Liver (tissue), 8 donors: ENCODE measurements at regions not wholly inside any gene's neighbourhood (a gene's known extent, or its start where the extent isn't known, plus 50 kb on each side); places are given as distances from the start of the nearest gene placed in this dataset.

ENCODE experiments used
- DNase-seq: peaks from one replicate; pipeline ENCODE4 v3.0.0-alpha.2; 2017; ENCODE audit warnings: low spot score
- H3K27ac ChIP-seq, 2 donors: one replicate each; pipeline ENCODE4 v1.7.0; 2013; ENCODE audit warnings: inconsistent platforms in 2 of 2, low read length in 2 of 2, control low read depth in 1 of 2, low read depth in 1 of 2, mild to moderate bottlenecking in 1 of 2
- H3K27me3 ChIP-seq, 4 donors: one replicate each; pipeline versions ENCODE4 v1.6.1 to v1.7.0; 2013; ENCODE audit warnings: low read length in 3 of 4, inconsistent platforms in 1 of 4, mild to moderate bottlenecking in 1 of 4, moderate library complexity in 1 of 4; ENCODE audit not compliant: control insufficient read depth in 4 of 4, insufficient read depth in 4 of 4
- H3K36me3 ChIP-seq, 4 donors: one replicate each; pipeline versions ENCODE4 v1.6.1 to v1.7.0; 2013; ENCODE audit warnings: low read length in 3 of 4, mild to moderate bottlenecking in 3 of 4, low read depth in 1 of 4, moderate library complexity in 1 of 4; ENCODE audit not compliant: control insufficient read depth in 4 of 4, insufficient read depth in 3 of 4
- H3K4me1 ChIP-seq, 4 donors: one replicate each; pipeline versions ENCODE4 v1.6.1 to v1.7.0; 2013; ENCODE audit warnings: low read length in 3 of 4, mild to moderate bottlenecking in 3 of 4, moderate library complexity in 1 of 4; ENCODE audit not compliant: control insufficient read depth in 4 of 4, insufficient read depth in 4 of 4
- H3K4me3 ChIP-seq, 3 donors: one replicate each; pipeline versions ENCODE4 v1.6.1 to v1.7.0; 2013; ENCODE audit warnings: low read length in 3 of 3, control low read depth in 1 of 3, low read depth in 1 of 3, mild to moderate bottlenecking in 1 of 3
- H3K9ac ChIP-seq, 2 donors: one replicate each; pipeline ENCODE4 v1.7.0; 2013; ENCODE audit warnings: low read length in 2 of 2, mild to moderate bottlenecking in 2 of 2, moderate library complexity in 2 of 2, control low read depth in 1 of 2, low read depth in 1 of 2
- H3K9me3 ChIP-seq, 4 donors: one replicate each; pipeline versions ENCODE4 v1.6.1 to v1.7.0; 2013; ENCODE audit warnings: low read length in 3 of 4; ENCODE audit not compliant: control insufficient read depth in 4 of 4
- ATF3 ChIP-seq: IDR thresholded peaks from 2 replicates; pipeline ENCODE4 v1.6.1; 2016; ENCODE audit warnings: antibody characterized with exemption
- EGR1 ChIP-seq, 2 donors: IDR thresholded peaks; 2 replicates each; pipeline ENCODE4 v1.6.1; 2016 to 2018; ENCODE audit warnings: antibody characterized with exemption in 2 of 2, low read depth in 2 of 2
- FOXA2 ChIP-seq: IDR thresholded peaks from 2 replicates; pipeline ENCODE4 v1.6.1; 2016; ENCODE audit warnings: antibody characterized with exemption
- GABPA ChIP-seq, 2 donors: IDR thresholded peaks in 1 of 2; conservative IDR thresholded peaks in 1 of 2; 2 replicates each; pipeline ENCODE4 v1.6.1; 2016; ENCODE audit warnings: antibody characterized with exemption in 2 of 2, mild to moderate bottlenecking in 1 of 2, moderate library complexity in 1 of 2
- HNF4A ChIP-seq, 2 donors: conservative IDR thresholded peaks; 2 replicates each; pipeline ENCODE4 v1.6.1; 2016; ENCODE audit warnings: antibody characterized with exemption in 2 of 2, mild to moderate bottlenecking in 2 of 2
- HNF4G ChIP-seq: IDR thresholded peaks from 2 replicates; pipeline ENCODE4 v1.6.1; 2016; ENCODE audit warnings: antibody characterized with exemption
- JUND ChIP-seq, 2 donors: IDR thresholded peaks; 2 replicates each; pipeline ENCODE4 v1.6.1; 2016; ENCODE audit warnings: antibody characterized with exemption in 2 of 2
- NR2F2 ChIP-seq: IDR thresholded peaks from 2 replicates; pipeline ENCODE4 v1.6.1; 2016; ENCODE audit warnings: antibody characterized with exemption
- RAD21 ChIP-seq, 2 donors: IDR thresholded peaks; 2 replicates each; pipeline ENCODE4 v1.6.1; 2016; ENCODE audit warnings: antibody characterized with exemption in 2 of 2, mild to moderate bottlenecking in 2 of 2
- REST ChIP-seq: IDR thresholded peaks from 2 replicates; pipeline ENCODE4 v1.6.1; 2016; ENCODE audit warnings: antibody characterized with exemption, mild to moderate bottlenecking
- RXRA ChIP-seq, 2 donors: IDR thresholded peaks; 2 replicates each; pipeline ENCODE4 v1.6.1; 2017 to 2018; ENCODE audit warnings: antibody characterized with exemption in 2 of 2, mild to moderate bottlenecking in 1 of 2
- SP1 ChIP-seq: IDR thresholded peaks from 2 replicates; pipeline ENCODE4 v1.6.1; 2018; ENCODE audit warnings: antibody characterized with exemption, mild to moderate bottlenecking
- TAF1 ChIP-seq: conservative IDR thresholded peaks from 2 replicates; pipeline ENCODE4 v1.6.1; 2016; ENCODE audit warnings: antibody characterized with exemption, mild to moderate bottlenecking
- YY1 ChIP-seq: IDR thresholded peaks from 2 replicates; pipeline ENCODE4 v1.6.1; 2016; ENCODE audit warnings: antibody characterized with exemption, mild to moderate bottlenecking
- ZBTB33 ChIP-seq: IDR thresholded peaks from 2 replicates; pipeline ENCODE4 v1.6.1; 2016; ENCODE audit warnings: antibody characterized with exemption
- WGBS: extraction: QIAGEN DNeasy Blood & Tissue Kit; methylation state at CpG from one replicate; pipeline ENCODE4 v1.1.7; 2013; 5-methylcytosine and 5-hydroxymethylcytosine counted together
- TF ChIP-seq, protein P1 (sequence below): IDR thresholded peaks from 2 replicates; pipeline ENCODE4 v1.6.1; 2016; ENCODE audit warnings: antibody characterized with exemption
- TF ChIP-seq, protein P2 (sequence below): fragments of 150-350 bp; IDR thresholded peaks from 2 replicates; pipeline ENCODE4 v1.5.1; 2017; ENCODE audit warnings: improper control_type of control experiment, low read depth, low read length; ENCODE audit not compliant: missing input control
- donor health status: healthy.
- donor health status: healthy.
- donor health status: healthy.
- donor health status: healthy.
- donor health status: healthy.

GRCh38 chrX:147485207-147485606, 426.5 kb upstream of the FMR1 start:
- Histone ChIP-seq H3K27ac (no peak overlapping the region), H3K4me1 (no peaks in the 10 kb centered on the region), H3K4me3 (no peak overlapping the region), H3K27me3 (no peaks in the 10 kb centered on the region), H3K36me3 (no peaks in the 10 kb centered on the region), H3K9ac (no peak overlapping the region), H3K9me3 (peaks cover 0 to under 1% (median 0%) of the 10 kb centered on the region in 4 donors)
- DNase-seq: no peak
- TF ChIP-seq SP1 (no peak), RAD21 (IDR thresholded peaks at IDR 0.05) (no peak), HNF4A (conservative IDR thresholded peaks at IDR 0.05) (no peak), JUND (IDR thresholded peaks at IDR 0.05) (no peak), ZBTB33 (no peak), FOXA2 (no peak), ATF3 (no peak), EGR1 (IDR thresholded peaks at IDR 0.05; ENCODE audit: low read depth in 2 of 2) (no peak), YY1 (no peak), REST (no peak), TAF1 (no peak), GABPA (IDR thresholded peaks at IDR 0.05 in 1 of 2, conservative IDR thresholded peaks at IDR 0.05 in 1 of 2) (no peak), NR2F2 (no peak), HNF4G (no peak)
- TF ChIP-seq, protein P1, sequence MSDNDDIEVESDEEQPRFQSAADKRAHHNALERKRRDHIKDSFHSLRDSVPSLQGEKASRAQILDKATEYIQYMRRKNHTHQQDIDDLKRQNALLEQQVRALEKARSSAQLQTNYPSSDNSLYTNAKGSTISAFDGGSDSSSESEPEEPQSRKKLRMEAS: no peak
- WGBS: 87% methylated on average over 2 of the region's 2 CpGs

DNA sequence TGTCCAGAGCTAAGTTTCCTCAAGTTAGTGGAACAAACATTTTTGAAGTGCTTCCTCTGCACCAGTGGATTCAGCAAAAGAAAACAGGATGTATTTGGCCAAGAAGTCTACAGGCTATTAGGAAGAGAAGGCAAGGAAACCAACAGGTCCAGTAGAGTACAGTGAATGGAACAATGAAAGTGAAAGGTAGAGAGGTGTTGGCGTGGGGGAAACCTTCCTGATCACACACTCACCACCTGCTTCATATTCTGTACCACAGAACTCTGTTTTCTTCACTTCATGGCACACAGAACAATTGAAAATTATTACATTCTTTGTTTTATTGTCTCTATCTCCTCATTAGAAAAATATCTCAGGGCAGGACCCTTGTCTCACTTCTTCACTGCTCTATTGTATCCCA, 417.4 kb upstream of the FMR1 start:
- Histone ChIP-seq H3K4me3 (no peak overlapping the region), H3K9me3 (no peaks in the 10 kb centered on the region), H3K36me3 (no peaks in the 10 kb centered on the region), H3K27me3 (no peaks in the 10 kb centered on the region), H3K4me1 (no peaks in the 10 kb centered on the region), H3K9ac (no peak overlapping the region), H3K27ac (no peak overlapping the region)
- no peak for DNase-seq
- 50% methylated on average over 1 of the region's 1 CpG for WGBS
- TF ChIP-seq NR2F2: no peak
- TF ChIP-seq RAD21 (IDR thresholded peaks at IDR 0.05): no peak
- TF ChIP-seq JUND (IDR thresholded peaks at IDR 0.05): no peak
- TF ChIP-seq, protein P1: no peak
- no peak for TF ChIP-seq HNF4G
- TF ChIP-seq REST: no peak
- TF ChIP-seq YY1: no peak
- TF ChIP-seq FOXA2: no peak
- no peak for TF ChIP-seq ATF3
- TF ChIP-seq RXRA (IDR thresholded peaks at IDR 0.05): no peak
- no peak for TF ChIP-seq TAF1
- no peak for TF ChIP-seq GABPA (IDR thresholded peaks at IDR 0.05 in 1 of 2, conservative IDR thresholded peaks at IDR 0.05 in 1 of 2)
- TF ChIP-seq, protein P2, sequence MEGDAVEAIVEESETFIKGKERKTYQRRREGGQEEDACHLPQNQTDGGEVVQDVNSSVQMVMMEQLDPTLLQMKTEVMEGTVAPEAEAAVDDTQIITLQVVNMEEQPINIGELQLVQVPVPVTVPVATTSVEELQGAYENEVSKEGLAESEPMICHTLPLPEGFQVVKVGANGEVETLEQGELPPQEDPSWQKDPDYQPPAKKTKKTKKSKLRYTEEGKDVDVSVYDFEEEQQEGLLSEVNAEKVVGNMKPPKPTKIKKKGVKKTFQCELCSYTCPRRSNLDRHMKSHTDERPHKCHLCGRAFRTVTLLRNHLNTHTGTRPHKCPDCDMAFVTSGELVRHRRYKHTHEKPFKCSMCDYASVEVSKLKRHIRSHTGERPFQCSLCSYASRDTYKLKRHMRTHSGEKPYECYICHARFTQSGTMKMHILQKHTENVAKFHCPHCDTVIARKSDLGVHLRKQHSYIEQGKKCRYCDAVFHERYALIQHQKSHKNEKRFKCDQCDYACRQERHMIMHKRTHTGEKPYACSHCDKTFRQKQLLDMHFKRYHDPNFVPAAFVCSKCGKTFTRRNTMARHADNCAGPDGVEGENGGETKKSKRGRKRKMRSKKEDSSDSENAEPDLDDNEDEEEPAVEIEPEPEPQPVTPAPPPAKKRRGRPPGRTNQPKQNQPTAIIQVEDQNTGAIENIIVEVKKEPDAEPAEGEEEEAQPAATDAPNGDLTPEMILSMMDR: no peak
- TF ChIP-seq SP1: no peak
- no peak for TF ChIP-seq HNF4A (conservative IDR thresholded peaks at IDR 0.05)
